ENCODE measurements at regions not wholly inside any gene's neighbourhood (a gene's known extent, or its start where the extent isn't known, plus 50 kb on each side); places are given as distances from the start of the nearest gene placed in this dataset.
"Not testable (repeated sequence)": the region's sequence is repeated elsewhere in the genome, so short reads cannot be mapped to it uniquely, and the experiment has no call there.

GRCh38 chr17:73859439-73860008 lies 215.3 kb upstream of the SDK2 start:
- DNase-seq, result not testable (repeated sequence)

GRCh38 chr17:73861543-73861942 lies 217.3 kb upstream of the SDK2 start:
- DNase-seq, result no peak

- no peak for DNase-seq
Observed at GRCh38 chr17:73863761-73864535, 219.7 kb upstream of the SDK2 start.

GRCh38 chr17:73865831-73866230 lies 221.6 kb upstream of the SDK2 start:
- no peak for DNase-seq

- DNase-seq, result no peak
Observed at GRCh38 chr17:73867056-73867455, 222.8 kb upstream of the SDK2 start.

GRCh38 chr17:73870068-73870467 lies 225.8 kb upstream of the SDK2 start:
- no peak for DNase-seq

- no peak for DNase-seq
Observed at GRCh38 chr17:73870473-73870872, 226.2 kb upstream of the SDK2 start.

GRCh38 chr17:73872816-73873215 lies 228.6 kb upstream of the SDK2 start:
- DNase-seq, result no peak

- DNase-seq, result no peak
Observed at GRCh38 chr17:73874008-73874720, 229.9 kb upstream of the SDK2 start.

- no peak for DNase-seq
Observed at GRCh38 chr17:73875346-73875745, 231.1 kb upstream of the SDK2 start.

- DNase-seq, result no peak
Observed at GRCh38 chr17:73877962-73878361, 233.7 kb upstream of the SDK2 start.

- DNase-seq, result no peak
Observed at GRCh38 chr17:73878923-73879322, 234.7 kb upstream of the SDK2 start.

- no peak for DNase-seq
Observed at GRCh38 chr17:73879987-73880386, 235.7 kb upstream of the SDK2 start.

GRCh38 chr17:73882590-73882989 lies 238.3 kb upstream of the SDK2 start:
- DNase-seq, result no peak

GRCh38 chr17:73883175-73883574 lies 238.9 kb upstream of the SDK2 start:
- no peak for DNase-seq

- no peak for DNase-seq
Observed at GRCh38 chr17:73887739-73888138, 243.5 kb upstream of the SDK2 start.

GRCh38 chr17:73888862-73889261 lies 244.6 kb upstream of the SDK2 start:
- no peak for DNase-seq

GRCh38 chr17:73889439-73889838 lies 245.2 kb upstream of the SDK2 start:
- no peak for DNase-seq

GRCh38 chr17:73890831-73891405 lies 246.7 kb upstream of the SDK2 start:
- no peak for DNase-seq

GRCh38 chr17:73895157-73895556 lies 250.9 kb upstream of the SDK2 start:
- DNase-seq, result no peak

GRCh38 chr17:73896966-73897365 lies 252.7 kb upstream of the SDK2 start:
- no peak for DNase-seq

- DNase-seq, result no peak
Observed at GRCh38 chr17:73899839-73900238, 255.6 kb upstream of the SDK2 start.

GRCh38 chr17:73900516-73900915 lies 256.3 kb upstream of the SDK2 start:
- no peak for DNase-seq

GRCh38 chr17:73901249-73901648 lies 257.0 kb upstream of the SDK2 start:
- no peak for DNase-seq
